Fibroblast of the aortic adventitia (primary cell): ENCODE measurements at regions not wholly inside any gene's neighbourhood (a gene's known extent, or its start where the extent isn't known, plus 50 kb on each side); places are given as distances from the start of the nearest gene placed in this dataset.

ENCODE experiments used
- DNase-seq: peaks from one replicate; pipeline ENCODE4 v3.0.0-alpha.2; 2010; ENCODE audit warnings: low read depth
- H3K4me3 ChIP-seq: 2 replicates; pipeline ENCODE4 v1.5.1; 2011; ENCODE audit warnings: low read depth, mild to moderate bottlenecking, control low read depth, low read length, moderate library complexity
- TF ChIP-seq, protein P1 (sequence below): IDR thresholded peaks from 2 replicates; pipeline ENCODE4 v1.5.1; 2011; ENCODE audit warnings: mild to moderate bottlenecking, low read length, control low read depth, inconsistent platforms; ENCODE audit not compliant: insufficient read depth

DNA sequence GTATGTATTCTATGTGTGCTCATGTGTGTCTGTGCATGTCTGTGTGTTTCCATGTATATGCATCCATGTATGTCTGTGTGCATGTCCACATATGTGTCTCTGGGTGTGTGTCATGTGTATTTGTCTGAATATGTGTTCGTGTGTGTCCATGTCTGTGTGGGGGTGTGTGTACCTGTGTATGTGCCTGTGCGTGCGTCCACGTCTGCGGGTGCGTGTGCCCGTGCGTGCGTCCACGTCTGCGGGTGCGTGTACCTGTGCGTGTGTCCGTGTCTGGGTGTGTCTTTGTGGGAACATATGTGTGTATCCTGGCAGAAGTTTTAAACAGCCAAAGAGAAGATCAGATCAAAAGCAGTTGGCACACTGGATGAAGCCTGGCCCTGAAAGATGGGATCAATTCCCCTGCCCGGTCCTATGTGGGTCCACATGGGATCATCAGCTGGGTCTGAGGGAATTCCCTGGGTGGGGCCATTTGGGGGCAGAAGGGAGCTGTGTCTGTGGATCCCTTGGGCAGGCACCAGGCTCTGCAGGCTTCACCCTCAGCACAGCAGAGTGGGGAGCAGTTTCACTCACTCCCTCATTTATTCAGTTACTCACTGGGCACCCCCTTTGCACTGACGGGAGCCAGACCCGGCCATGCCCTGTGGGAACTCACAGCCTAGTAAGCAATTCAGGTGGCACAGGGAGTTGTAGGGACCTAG is 167.4 kb downstream of the MN1 start:
- DNase-seq: no peak
- TF ChIP-seq, protein P1, sequence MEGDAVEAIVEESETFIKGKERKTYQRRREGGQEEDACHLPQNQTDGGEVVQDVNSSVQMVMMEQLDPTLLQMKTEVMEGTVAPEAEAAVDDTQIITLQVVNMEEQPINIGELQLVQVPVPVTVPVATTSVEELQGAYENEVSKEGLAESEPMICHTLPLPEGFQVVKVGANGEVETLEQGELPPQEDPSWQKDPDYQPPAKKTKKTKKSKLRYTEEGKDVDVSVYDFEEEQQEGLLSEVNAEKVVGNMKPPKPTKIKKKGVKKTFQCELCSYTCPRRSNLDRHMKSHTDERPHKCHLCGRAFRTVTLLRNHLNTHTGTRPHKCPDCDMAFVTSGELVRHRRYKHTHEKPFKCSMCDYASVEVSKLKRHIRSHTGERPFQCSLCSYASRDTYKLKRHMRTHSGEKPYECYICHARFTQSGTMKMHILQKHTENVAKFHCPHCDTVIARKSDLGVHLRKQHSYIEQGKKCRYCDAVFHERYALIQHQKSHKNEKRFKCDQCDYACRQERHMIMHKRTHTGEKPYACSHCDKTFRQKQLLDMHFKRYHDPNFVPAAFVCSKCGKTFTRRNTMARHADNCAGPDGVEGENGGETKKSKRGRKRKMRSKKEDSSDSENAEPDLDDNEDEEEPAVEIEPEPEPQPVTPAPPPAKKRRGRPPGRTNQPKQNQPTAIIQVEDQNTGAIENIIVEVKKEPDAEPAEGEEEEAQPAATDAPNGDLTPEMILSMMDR: no peak
- no peak overlapping the region for H3K4me3 ChIP-seq

DNA sequence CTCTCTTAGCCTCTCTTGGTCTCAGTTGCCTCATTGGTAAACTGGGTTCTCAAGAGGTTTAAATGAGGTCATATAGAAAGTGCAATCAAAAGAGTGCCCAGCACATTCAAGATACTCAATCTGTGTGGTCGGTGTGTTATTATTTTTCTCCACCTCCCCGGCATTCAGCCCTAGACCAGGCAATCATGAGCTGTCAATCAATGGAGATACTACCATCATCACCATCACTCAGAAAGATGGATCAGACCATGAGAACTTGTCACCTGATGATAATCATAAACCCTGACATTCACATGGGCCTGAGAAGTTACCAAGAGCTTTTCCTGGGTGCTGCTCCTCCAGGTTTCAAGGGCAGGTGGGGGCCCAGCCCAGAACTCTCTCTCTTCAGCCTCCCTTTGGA is 166.1 kb downstream of the MN1 start:
- DNase-seq: no peak
- no peak overlapping the region for H3K4me3 ChIP-seq
- TF ChIP-seq, protein P1: no peak

DNA sequence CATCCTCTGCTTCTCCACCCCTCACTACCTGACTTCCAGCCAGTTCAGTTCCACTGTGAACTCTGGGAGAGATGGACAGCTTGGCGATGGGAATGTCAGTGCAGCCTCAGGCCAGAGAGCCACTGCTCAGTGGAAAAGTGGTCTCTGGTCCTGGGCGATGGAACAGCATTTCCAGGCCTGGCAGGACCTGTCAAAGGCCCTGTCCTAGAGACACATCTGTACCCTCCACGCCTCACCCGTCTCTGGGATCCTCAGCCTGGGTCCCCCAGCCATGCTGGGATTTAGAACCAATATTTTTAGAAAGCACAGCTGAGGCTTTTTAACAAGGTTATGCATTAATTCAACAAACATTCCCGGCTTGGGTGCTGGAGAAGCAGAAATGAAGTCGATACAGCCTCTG is 165.7 kb downstream of the MN1 start:
- H3K4me3 ChIP-seq: no peak overlapping the region
- no peak for DNase-seq
- TF ChIP-seq, protein P1: no peak

DNA sequence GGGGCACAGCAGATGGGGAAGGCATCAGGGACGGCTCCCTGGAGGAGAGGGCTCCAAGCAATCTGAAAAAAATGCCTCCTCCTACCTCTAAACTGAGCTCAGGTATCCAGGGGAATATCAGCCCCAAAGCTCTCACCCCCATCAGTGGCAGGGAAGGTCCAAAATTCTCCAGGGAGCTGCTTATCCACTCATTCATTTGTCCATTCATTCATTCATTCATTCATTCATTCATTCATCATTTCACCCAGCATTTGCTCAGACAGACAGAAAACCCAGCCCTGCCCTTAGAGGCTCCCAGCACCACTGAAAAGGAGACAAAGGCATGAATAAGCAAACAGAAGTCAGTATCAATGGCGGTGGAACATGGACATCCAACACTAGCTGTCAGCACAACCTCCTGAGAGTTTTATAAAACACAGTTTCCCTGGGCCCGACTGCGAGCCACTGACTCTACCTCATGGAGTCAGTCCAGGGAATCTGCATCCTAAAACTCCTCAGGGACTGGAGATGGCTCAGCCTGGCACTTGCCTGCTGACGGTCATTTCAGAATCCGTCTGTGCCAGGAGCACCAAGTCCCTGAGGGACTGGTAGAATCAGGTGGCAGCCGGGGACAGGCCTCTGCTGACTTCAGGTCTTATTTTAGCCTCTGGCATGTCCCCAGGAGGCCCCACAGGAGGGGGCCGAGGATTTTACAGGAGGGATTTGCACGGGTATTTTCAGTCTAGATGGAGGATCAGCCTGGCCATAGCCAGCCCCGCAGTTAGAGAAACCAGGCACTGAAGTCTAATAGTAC is 164.6 kb downstream of the MN1 start:
- no peak for DNase-seq
- TF ChIP-seq, protein P1: no peak

DNA sequence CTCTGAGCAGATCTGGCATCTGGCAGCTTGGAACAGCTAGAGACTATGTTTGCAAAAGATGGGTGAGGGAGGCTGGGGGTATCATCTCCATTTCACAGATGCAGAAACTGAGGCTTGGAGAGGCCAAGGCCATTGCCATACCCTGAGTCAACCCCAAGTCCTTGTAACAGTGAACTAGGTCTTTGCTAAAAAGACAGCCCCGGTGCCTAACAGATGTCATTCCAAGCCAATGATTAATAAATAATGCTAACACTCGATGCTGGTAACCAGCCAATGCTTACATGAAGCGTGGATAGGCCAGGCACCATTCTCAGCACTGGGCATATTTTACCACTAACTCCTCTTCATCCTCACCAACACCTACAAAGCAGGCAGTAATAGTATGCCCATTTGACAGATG is 164.0 kb downstream of the MN1 start:
- TF ChIP-seq, protein P1: no peak
- no peak overlapping the region for H3K4me3 ChIP-seq
- DNase-seq: peak; percentile 41

More for the DNA sequence above, 164.6 kb downstream of the MN1 start:
- H3K4me3 ChIP-seq: no peak overlapping the region

DNA sequence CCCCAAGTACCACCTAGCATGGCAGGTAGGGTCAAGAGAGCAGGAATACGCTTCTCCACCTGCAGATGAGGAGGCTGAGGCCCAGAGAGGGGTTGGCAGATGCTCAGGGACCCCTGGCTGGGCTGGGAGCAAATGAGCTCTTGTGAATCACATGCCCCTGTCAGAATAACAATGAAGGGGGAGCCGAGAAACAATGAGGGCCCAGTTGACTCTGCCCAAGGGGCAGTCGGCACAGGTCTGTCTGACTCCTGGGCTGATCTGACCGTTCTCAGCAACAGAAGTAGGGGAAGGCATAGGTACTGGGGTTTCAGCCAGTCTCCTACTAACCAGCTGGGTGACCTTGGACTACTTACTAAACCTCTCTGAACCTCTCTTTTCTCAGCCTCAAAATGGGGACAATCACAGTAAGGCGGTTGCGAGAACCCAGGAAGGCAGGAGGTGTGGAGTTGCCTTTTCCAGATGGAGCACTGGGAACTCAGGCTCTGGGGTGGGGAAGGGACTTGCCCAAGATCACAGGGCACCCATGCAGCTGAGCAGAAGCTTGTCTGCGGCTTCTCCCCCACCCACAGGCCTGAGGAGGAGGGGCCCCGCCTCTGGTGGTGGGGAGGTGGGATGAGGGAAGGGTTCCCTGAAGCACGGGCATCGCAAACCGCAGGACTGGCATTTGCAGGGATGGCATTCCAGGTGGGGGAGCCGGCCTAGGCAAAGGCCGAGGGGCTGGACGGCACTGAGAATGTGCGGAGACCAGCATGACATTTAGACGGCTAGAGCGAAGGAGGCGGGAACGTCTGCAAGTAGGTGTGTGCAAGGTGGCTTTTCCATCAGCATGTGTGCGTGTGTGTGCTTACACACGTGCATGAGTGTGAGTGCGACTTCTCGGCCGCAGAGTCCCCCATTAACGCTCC is 163.0 kb downstream of the MN1 start:
- TF ChIP-seq, protein P1: no peak
- DNase-seq: no peak
- no peak overlapping the region for H3K4me3 ChIP-seq
